Mesodermal cell (in vitro differentiated cells): ENCODE measurements at regions not wholly inside any gene's neighbourhood (a gene's known extent, or its start where the extent isn't known, plus 50 kb on each side); places are given as distances from the start of the nearest gene placed in this dataset.

Source experiments
- H3K27ac ChIP-seq: 2 replicates; pipeline ENCODE4 v1.7.0; 2013; ENCODE audit warnings: mild to moderate bottlenecking, low read depth, low read length, moderate library complexity; ENCODE audit not compliant: severe bottlenecking
- H3K36me3 ChIP-seq: 2 replicates; pipeline ENCODE4 v1.7.1; 2013; ENCODE audit warnings: mild to moderate bottlenecking, low read length, moderate library complexity; ENCODE audit not compliant: control insufficient read depth, insufficient read depth
- H3K4me1 ChIP-seq: one replicate; pipeline ENCODE4 v1.7.1; 2013; ENCODE audit warnings: mild to moderate bottlenecking, low read length; ENCODE audit not compliant: insufficient read depth, control insufficient read depth, poor library complexity, severe bottlenecking
- H3K4me3 ChIP-seq: 2 replicates; pipeline ENCODE4 v1.7.0; 2013; ENCODE audit warnings: low read length, control low read depth, mild to moderate bottlenecking; ENCODE audit not compliant: insufficient read depth, poor library complexity, severe bottlenecking; ENCODE audit errors: extremely low read depth
- H3K9me3 ChIP-seq: 2 replicates; pipeline ENCODE4 v1.7.1; 2013; ENCODE audit warnings: mild to moderate bottlenecking, low read length, moderate library complexity; ENCODE audit not compliant: control insufficient read depth
- WGBS, 2 experiments: methylation state at CpG; one replicate each; pipeline ENCODE4 v1.1.5; 2013; ENCODE audit warnings: missing lambda C conversion rate in 2 of 2; ENCODE audit not compliant: insufficient coverage in 2 of 2; 5-methylcytosine and 5-hydroxymethylcytosine counted together

DNA sequence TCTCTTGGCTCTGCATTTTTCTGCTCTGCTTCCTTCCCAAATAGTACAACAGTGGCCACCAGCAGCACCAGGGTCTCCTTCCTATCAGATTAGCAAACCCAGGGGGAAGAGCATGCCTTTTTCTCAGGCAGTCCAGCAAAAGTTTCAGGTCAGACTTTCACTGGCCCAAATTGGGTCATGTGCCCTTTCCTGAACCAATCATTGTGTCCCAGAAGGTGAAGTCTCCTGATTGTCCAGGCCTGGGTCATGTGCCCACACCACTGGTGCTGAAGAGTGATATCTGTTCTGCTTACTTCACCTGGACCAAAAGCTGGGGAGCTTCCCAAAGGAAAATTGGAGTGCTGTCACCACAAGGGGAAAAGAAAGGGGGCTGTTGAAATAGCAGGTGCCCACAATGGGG, 64.1 kb upstream of the ALX4 start:
- no peaks in the 10 kb centered on the region for H3K36me3 ChIP-seq
- no peaks in the 10 kb centered on the region for H3K4me1 ChIP-seq
- no peaks in the 10 kb centered on the region for H3K9me3 ChIP-seq
- H3K4me3 ChIP-seq: no peak overlapping the region
- H3K27ac ChIP-seq: no peak overlapping the region

DNA sequence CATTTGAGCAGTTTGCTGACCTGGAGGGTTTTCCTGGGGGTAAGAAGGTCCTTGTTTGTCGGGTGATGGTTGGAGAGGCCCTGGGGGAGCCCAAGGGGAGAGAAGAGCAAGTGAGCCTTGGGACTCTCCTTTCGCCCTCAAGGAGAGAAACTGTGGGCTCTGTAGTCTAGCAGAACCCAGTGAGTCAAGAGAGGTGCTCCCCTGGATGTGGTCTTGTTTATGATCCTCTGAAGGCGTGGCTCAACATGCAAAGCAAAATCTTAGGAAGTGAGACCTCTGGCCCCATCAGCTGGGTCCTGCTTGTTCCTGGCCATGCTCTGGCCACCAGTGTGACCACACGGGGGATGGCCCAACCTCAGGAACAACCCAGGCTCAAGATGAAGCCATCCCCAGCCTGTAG, 66.5 kb upstream of the ALX4 start:
- H3K4me3 ChIP-seq: no peak overlapping the region
- WGBS, 2 experiments: 80 to 86% methylated on average over 4 of the region's 4 CpGs

DNA sequence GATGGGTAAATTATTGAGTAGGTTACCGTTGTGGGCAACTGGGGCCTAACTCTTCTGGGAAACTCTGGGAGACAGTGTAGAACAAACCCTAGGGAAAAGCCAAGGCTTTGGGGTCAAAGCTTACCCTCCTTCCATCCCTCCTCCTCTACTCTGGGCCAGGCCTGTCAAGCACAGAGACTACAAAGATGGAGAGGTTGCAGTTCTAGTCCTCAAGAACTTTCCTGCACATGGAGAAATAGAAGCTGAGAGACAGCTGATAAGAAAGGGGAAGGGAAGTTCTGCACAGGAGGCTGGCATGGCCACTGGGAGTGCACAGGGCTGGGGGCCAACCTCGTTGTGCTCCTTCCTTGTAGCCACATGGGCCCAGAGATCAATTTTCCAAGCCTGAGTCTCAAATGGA, 67.2 kb upstream of the ALX4 start:
- Histone ChIP-seq H3K27ac (no peak overlapping the region), H3K4me3 (no peak overlapping the region), H3K36me3 (no peaks in the 10 kb centered on the region), H3K4me1 (no peaks in the 10 kb centered on the region), H3K9me3 (no peaks in the 10 kb centered on the region)
- WGBS, 2 experiments: 78 to 83% methylated on average over 1 to 2 of the region's 2 CpGs

More for the DNA sequence above, 66.5 kb upstream of the ALX4 start:
- no peak overlapping the region for H3K27ac ChIP-seq
- H3K36me3 ChIP-seq: no peaks in the 10 kb centered on the region
- H3K9me3 ChIP-seq: no peaks in the 10 kb centered on the region
- H3K4me1 ChIP-seq: no peaks in the 10 kb centered on the region

DNA sequence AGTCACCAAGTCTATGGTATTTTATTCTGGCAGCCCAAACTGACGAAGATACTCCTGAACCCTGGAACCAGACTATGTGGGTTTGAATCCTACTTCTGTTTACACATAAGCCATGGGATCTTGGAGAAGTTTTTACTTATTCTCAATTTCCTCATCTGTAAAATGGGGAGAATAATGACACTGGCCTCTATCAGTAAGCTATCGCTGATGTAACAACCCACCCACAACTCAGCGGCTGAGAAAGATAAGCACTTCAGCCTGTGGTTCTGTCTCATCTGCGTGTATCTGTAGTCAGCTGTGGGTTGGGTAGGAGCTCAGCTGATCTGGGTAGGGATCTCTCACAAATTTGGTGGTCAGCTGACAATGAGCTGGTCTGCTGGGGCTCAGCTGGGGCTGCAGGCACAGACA, 68.0 kb upstream of the ALX4 start:
- Histone ChIP-seq H3K27ac (no peak overlapping the region), H3K4me3 (no peak overlapping the region), H3K4me1 (no peaks in the 10 kb centered on the region), H3K36me3 (no peaks in the 10 kb centered on the region), H3K9me3 (no peaks in the 10 kb centered on the region)
- WGBS, 2 experiments: 90 to 96% methylated on average over 2 to 4 of the region's 4 CpGs

DNA sequence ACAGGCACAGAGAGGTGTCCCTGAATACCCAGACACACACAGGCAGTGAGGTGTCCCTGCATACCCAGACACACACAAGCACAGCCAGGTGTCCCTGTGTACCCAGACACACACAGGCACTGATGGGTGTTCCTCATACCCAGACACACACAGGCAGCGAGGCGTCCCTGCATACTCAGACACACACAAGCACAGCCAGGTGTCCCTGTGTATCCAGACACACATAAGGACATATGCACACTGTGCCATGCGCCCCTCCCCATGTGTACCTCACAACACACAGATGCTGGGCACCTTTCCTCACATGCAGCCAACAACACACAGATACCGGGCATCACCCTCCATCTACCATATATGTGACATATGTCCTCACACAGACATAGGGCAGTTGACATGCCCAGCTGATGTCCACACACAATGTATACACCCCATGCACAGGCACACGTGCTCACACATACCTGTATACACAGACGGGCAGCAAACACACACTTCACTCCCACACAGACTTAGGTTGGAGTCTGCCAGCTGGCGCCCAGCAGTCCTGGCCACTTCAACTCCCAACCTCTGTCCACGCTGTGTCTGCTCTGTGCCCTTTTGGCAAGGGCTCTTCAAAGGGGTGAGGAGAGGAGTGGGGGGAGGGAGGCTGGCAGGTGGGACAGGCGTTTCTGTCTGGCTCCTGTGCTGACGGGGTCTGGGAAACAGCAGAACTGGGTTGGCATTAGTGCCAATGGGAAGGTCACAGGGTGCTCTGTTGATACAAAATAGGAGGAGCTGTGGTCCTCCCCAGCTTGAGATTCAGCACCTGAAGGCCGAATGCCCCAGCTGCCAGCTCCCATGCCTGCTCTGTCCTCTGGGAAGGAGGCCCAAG, 69.4 kb upstream of the ALX4 start:
- Histone ChIP-seq H3K27ac (no peak overlapping the region), H3K4me1 (no peaks in the 10 kb centered on the region), H3K9me3 (no peaks in the 10 kb centered on the region), H3K4me3 (no peak overlapping the region), H3K36me3 (no peaks in the 10 kb centered on the region)
- whole genome bisulfite sequencing, 2 experiments: 80 to 81% methylated on average over 8 to 9 of the region's 11 CpGs

DNA sequence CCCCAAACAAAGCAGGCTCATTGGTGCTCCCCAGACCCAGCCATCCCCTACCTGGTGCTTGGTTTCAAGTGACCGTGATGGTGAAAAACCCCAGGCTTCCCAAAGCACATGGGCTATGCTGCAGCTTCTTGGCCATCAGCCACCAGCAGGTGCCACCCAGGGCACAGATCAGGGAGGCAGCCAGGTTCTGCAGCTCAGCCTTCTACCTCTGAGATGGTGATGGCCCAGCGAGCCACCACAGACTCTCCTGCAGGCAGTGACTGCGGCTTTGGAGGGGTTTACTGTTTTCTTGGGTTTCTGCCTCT, 70.0 kb upstream of the ALX4 start:
- Histone ChIP-seq H3K9me3 (no peaks in the 10 kb centered on the region), H3K4me1 (no peaks in the 10 kb centered on the region), H3K4me3 (no peak overlapping the region), H3K27ac (no peak overlapping the region), H3K36me3 (no peaks in the 10 kb centered on the region)
- WGBS, 2 experiments: 93 to 96% methylated on average over 2 to 3 of the region's 3 CpGs

DNA sequence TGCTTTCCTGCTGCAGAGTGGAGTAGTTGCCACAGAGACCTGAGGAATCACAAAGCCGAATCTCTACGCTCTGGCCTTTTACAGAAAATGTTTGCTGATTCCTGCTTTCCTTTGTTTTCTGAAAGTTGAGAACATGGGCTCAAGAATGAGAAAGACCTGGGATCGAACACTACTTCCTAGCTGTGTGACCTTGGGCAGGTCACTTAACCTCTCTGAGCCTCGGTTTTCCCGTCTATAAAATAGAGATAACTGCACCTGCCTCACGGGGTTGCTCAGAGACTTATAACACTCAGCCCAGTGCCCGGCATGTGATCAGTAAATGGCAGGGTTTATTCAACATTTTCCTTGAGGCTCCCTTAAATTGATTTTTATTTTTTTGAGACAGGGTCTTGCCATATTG, 70.9 kb upstream of the ALX4 start:
- Histone ChIP-seq H3K9me3 (no peaks in the 10 kb centered on the region), H3K36me3 (no peaks in the 10 kb centered on the region), H3K4me1 (no peaks in the 10 kb centered on the region), H3K27ac (no peak overlapping the region), H3K4me3 (no peak overlapping the region)
- WGBS, 2 experiments: 93 to 95% methylated on average over 6 to 7 of the region's 7 CpGs

DNA sequence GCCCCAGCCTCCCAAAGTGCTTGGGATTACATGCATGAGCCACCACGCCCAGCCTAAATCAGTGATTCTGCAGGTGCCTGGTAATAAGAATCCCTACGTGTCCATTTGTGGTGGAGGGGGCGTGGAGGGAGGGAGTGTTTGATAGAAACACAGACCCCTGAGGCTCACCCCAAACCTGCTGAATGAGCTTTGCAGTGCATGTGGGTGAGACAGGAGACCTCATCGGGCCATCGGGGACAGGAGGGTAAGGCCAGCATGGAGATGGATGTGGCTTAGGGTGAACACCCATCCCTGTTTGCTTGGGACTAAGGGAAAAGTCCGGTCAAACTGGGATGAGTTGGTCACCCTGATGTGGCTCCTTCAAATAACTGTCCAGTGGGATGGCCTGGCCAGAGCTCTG, 71.3 kb upstream of the ALX4 start:
- WGBS, 2 experiments: 84 to 93% methylated on average over 6 of the region's 6 CpGs
- Histone ChIP-seq H3K4me3 (no peak overlapping the region), H3K9me3 (no peaks in the 10 kb centered on the region), H3K4me1 (no peaks in the 10 kb centered on the region), H3K27ac (no peak overlapping the region), H3K36me3 (no peaks in the 10 kb centered on the region)

DNA sequence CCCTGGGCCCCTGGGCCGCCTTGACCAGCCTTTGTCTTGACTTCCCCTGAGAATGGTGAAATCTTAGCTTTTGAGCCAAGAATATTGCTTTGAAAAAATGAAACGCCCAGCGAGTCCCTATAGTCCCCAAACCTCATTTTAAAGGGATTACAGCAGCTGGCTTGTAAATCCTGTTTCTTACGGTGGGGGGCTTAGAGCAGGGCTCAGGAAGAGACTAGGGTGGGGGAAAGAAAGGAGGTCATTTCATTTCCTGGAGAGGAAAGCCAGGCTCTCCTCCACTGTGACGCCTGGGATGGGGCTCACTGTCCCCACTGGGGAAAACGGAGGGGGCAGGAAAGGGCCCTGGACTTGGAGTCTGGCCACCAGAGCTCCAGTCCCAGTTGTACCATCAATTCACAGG, 72.2 kb upstream of the ALX4 start:
- H3K4me1 ChIP-seq: no peaks in the 10 kb centered on the region
- 66 to 70% methylated on average over 4 to 6 of the region's 6 CpGs for WGBS, 2 experiments
- no peaks in the 10 kb centered on the region for H3K36me3 ChIP-seq
- H3K27ac ChIP-seq: no peak overlapping the region
- H3K4me3 ChIP-seq: no peak overlapping the region
- no peaks in the 10 kb centered on the region for H3K9me3 ChIP-seq

DNA sequence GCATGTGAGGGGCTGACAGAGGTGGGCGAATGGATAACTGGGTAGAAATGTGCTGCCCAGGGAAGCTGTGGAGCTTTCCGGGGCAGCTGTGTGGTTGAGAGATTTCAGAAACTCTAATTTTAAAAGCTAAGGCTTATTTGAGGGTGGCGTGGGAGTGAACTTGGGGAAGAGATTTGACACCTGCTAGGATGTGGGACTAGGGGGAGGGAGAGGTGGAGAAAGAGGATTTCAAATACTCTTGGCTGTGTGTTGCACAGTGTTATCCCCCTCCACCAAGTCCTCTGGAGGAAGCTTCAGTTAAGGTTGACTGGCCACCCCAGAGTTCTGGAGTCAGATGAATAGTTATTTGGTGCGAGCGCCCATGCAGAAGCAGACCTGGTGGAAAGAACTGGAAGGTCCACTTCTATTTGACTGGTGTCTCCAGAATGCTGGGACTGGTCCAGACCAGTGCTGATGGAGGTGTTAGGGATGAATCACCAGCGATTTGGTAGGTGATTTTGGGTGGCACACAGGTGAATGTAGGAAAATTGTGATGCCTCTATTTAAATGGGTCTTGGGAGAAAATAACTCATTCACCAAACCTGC, 72.8 kb upstream of the ALX4 start:
- H3K4me1 ChIP-seq: no peaks in the 10 kb centered on the region
- no peak overlapping the region for H3K4me3 ChIP-seq
- no peak overlapping the region for H3K27ac ChIP-seq
- H3K9me3 ChIP-seq: no peaks in the 10 kb centered on the region
- no peaks in the 10 kb centered on the region for H3K36me3 ChIP-seq
- 96 to 97% methylated on average over 3 to 6 of the region's 6 CpGs for WGBS, 2 experiments

DNA sequence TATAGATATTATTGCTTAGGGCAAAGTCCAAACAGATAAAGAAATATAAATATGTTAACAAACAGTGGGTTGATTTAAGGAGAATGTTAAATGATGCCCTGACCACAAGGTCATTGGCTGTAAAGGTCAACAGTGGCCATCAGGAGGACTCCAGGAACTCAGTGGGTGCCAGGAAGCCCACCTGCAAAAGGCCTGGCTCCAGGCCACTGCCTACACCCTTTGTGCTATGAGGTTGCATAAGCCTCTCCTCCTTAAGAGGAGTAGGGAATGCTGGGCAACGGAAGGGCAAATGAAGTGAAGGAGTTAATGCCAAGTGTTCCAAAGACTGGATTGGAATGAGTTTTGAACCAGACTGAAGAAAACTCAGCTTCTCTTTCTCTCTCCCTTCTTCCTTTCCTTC, 73.3 kb upstream of the ALX4 start:
- Histone ChIP-seq H3K9me3 (no peaks in the 10 kb centered on the region), H3K4me3 (no peak overlapping the region), H3K4me1 (no peaks in the 10 kb centered on the region), H3K36me3 (no peaks in the 10 kb centered on the region), H3K27ac (no peak overlapping the region)
- WGBS, 2 experiments: no CpG with 5 or more reads among the region's 1 CpG
